Inferior parietal cortex (tissue), 1 donor: ENCODE measurements at regions not wholly inside any gene's neighbourhood (a gene's known extent, or its start where the extent isn't known, plus 50 kb on each side); places are given as distances from the start of the nearest gene placed in this dataset.
"Not testable (repeated sequence)": the region's sequence is repeated elsewhere in the genome, so short reads cannot be mapped to it uniquely, and the experiment has no call there.

Experiments
- DNase-seq: peaks from one replicate; pipeline ENCODE4 v3.0.0-alpha.2; 2016; ENCODE audit errors: extremely low spot score

- no peak for DNase-seq
These were observed 519.4 kb upstream of the ZNF337 start for GRCh38 chr20:26216025-26216424.

- DNase-seq: no peak
These were observed 518.3 kb upstream of the ZNF337 start for GRCh38 chr20:26214991-26215390.

GRCh38 chr20:26209171-26209941 is 512.7 kb upstream of the ZNF337 start:
- no peak for DNase-seq

GRCh38 chr20:26208296-26209091 is 511.8 kb upstream of the ZNF337 start:
- DNase-seq: no peak

- not testable (repeated sequence) for DNase-seq
These were observed 511.3 kb upstream of the ZNF337 start for GRCh38 chr20:26207967-26208295.

GRCh38 chr20:26207237-26207966 is 510.7 kb upstream of the ZNF337 start:
- no peak for DNase-seq

- DNase-seq: no peak
These were observed 508.7 kb upstream of the ZNF337 start for GRCh38 chr20:26205350-26205749.

GRCh38 chr20:26201026-26201425 is 504.4 kb upstream of the ZNF337 start:
- DNase-seq: not testable (repeated sequence)

- DNase-seq: not testable (repeated sequence)
These were observed 490.7 kb upstream of the ZNF337 start for GRCh38 chr20:26187329-26187728.

- not testable (repeated sequence) for DNase-seq
These were observed 487.1 kb upstream of the ZNF337 start for GRCh38 chr20:26183720-26184119.

GRCh38 chr20:26181364-26181763 is 484.7 kb upstream of the ZNF337 start:
- DNase-seq: not testable (repeated sequence)

GRCh38 chr20:26171875-26172274 is 475.2 kb upstream of the ZNF337 start:
- DNase-seq: not testable (repeated sequence)

GRCh38 chr20:26169506-26169905 is 472.9 kb upstream of the ZNF337 start:
- no peak for DNase-seq

- DNase-seq: no peak
These were observed 470.8 kb upstream of the ZNF337 start for GRCh38 chr20:26167499-26167898.

GRCh38 chr20:26163890-26164289 is 467.2 kb upstream of the ZNF337 start:
- no peak for DNase-seq

- DNase-seq: not testable (repeated sequence)
These were observed 466.5 kb upstream of the ZNF337 start for GRCh38 chr20:26163151-26163550.

GRCh38 chr20:26161741-26162140 is 465.1 kb upstream of the ZNF337 start:
- not testable (repeated sequence) for DNase-seq

- not testable (repeated sequence) for DNase-seq
These were observed 464.3 kb upstream of the ZNF337 start for GRCh38 chr20:26160916-26161315.

GRCh38 chr20:26154224-26154623 is 457.6 kb upstream of the ZNF337 start:
- DNase-seq: no peak

- DNase-seq: no peak
These were observed 438.9 kb upstream of the ZNF337 start for GRCh38 chr20:26135325-26136110.

- no peak for DNase-seq
These were observed 438.0 kb upstream of the ZNF337 start for GRCh38 chr20:26134606-26135005.

- DNase-seq: not testable (repeated sequence)
These were observed 437.1 kb upstream of the ZNF337 start for GRCh38 chr20:26133794-26134193.
